ENCODE measurements at regions not wholly inside any gene's neighbourhood (a gene's known extent, or its start where the extent isn't known, plus 50 kb on each side); places are given as distances from the start of the nearest gene placed in this dataset.
"Not testable (repeated sequence)": the region's sequence is repeated elsewhere in the genome, so short reads cannot be mapped to it uniquely, and the experiment has no call there.

DNA sequence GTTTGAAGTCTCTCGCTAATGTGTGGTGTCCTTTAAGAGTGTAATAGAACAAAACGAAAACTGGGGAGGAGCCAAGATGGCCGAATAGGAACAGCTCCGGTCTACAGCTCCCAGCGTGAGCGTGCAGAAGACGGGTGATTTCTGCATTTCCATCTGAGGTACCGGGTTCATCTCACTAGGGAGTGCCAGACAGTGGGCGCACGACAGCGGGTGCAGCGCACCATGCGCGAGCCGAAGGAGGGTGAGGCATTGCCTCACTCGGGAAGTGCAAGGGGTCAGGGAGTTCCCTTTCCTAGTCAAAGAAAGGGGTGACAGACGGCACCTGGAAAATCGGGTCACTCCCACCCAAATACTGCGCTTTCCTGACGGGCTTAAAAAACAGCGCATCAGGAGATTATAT is 661.2 kb upstream of the HS3ST1 start:
- TF ChIP-seq, protein P1, sequence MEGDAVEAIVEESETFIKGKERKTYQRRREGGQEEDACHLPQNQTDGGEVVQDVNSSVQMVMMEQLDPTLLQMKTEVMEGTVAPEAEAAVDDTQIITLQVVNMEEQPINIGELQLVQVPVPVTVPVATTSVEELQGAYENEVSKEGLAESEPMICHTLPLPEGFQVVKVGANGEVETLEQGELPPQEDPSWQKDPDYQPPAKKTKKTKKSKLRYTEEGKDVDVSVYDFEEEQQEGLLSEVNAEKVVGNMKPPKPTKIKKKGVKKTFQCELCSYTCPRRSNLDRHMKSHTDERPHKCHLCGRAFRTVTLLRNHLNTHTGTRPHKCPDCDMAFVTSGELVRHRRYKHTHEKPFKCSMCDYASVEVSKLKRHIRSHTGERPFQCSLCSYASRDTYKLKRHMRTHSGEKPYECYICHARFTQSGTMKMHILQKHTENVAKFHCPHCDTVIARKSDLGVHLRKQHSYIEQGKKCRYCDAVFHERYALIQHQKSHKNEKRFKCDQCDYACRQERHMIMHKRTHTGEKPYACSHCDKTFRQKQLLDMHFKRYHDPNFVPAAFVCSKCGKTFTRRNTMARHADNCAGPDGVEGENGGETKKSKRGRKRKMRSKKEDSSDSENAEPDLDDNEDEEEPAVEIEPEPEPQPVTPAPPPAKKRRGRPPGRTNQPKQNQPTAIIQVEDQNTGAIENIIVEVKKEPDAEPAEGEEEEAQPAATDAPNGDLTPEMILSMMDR (IDR thresholded peaks at IDR 0.05), result not testable (repeated sequence)
- not testable (repeated sequence) for TF ChIP-seq ZFX (IDR thresholded peaks at IDR 0.05; ENCODE audit: borderline replicate concordance)
